GM23338 (cell line): ENCODE measurements at regions not wholly inside any gene's neighbourhood (a gene's known extent, or its start where the extent isn't known, plus 50 kb on each side); places are given as distances from the start of the nearest gene placed in this dataset.

ENCODE experiments used
- ATAC-seq: fragments of 200-7000 bp; cut with Tn5 transposase; 3 replicates; pipeline ENCODE4 v1.9.1; 2020
- DNase-seq: peaks from one replicate; pipeline ENCODE4 v3.0.0-alpha.2; 2015; ENCODE audit warnings: low spot score
- H2AFZ ChIP-seq: fragments of 200-600 bp; sonication (generic); 2 replicates; pipeline ENCODE4 v1.8.0; 2016; ENCODE audit warnings: antibody characterized with exemption, mild to moderate bottlenecking, moderate library complexity
- H3F3A ChIP-seq: fragments of 200-600 bp; sonication (generic); replicated peaks from 2 replicates; pipeline ENCODE4 v1.8.0; 2017; ENCODE audit warnings: antibody characterized with exemption, mixed run types, low read depth
- H3K27ac ChIP-seq: fragments of 200-600 bp; sonication (generic); 2 replicates; pipeline ENCODE4 v1.6.1; 2016; ENCODE audit warnings: low read depth
- H3K27me3 ChIP-seq: fragments of 200-600 bp; sonication (generic); 2 replicates; pipeline ENCODE4 v1.8.0; 2016; ENCODE audit warnings: mild to moderate bottlenecking, mixed run types, moderate library complexity; ENCODE audit not compliant: insufficient read depth
- H3K36me3 ChIP-seq: fragments of 200-600 bp; sonication (generic); 2 replicates; pipeline ENCODE4 v1.8.0; 2016; ENCODE audit warnings: mild to moderate bottlenecking; ENCODE audit not compliant: insufficient read depth
- H3K4me1 ChIP-seq: fragments of 200-600 bp; sonication (generic); 2 replicates; pipeline ENCODE4 v1.8.0; 2016; ENCODE audit warnings: mild to moderate bottlenecking, moderate library complexity; ENCODE audit not compliant: insufficient read depth
- H3K4me2 ChIP-seq: fragments of 200-600 bp; sonication (generic); 2 replicates; pipeline ENCODE4 v1.7.1; 2017; ENCODE audit warnings: mixed run types
- H3K4me3 ChIP-seq: fragments of 200-600 bp; sonication (generic); 2 replicates; pipeline ENCODE4 v1.6.1; 2016; ENCODE audit warnings: mixed run types
- H3K79me2 ChIP-seq: fragments of 200-600 bp; sonication (generic); replicated peaks from 2 replicates; pipeline ENCODE4 v1.8.0; 2017; ENCODE audit warnings: mild to moderate bottlenecking; ENCODE audit not compliant: insufficient read depth
- H3K9me2 ChIP-seq: fragments of 200-600 bp; sonication (generic); 2 replicates; pipeline ENCODE4 v1.8.0; 2017; ENCODE audit not compliant: insufficient read depth
- H4K20me1 ChIP-seq: fragments of 200-600 bp; sonication (generic); replicated peaks from 2 replicates; pipeline ENCODE4 v1.8.0; 2017; ENCODE audit warnings: mild to moderate bottlenecking; ENCODE audit not compliant: insufficient read depth
- H3K27ac Mint-ChIP-seq: 2 replicates; pipeline ENCODE4 v1.8.0; 2020; ENCODE audit warnings: inconsistent platforms, mild to moderate bottlenecking, moderate library complexity, mixed read lengths
- H3K27me3 Mint-ChIP-seq: 3 replicates; pipeline ENCODE4 v1.8.0; 2022; ENCODE audit warnings: low read depth, mild to moderate bottlenecking, moderate library complexity, mixed read lengths, inconsistent platforms; ENCODE audit not compliant: insufficient read depth, poor library complexity
- H3K36me3 Mint-ChIP-seq: 3 replicates; pipeline ENCODE4 v1.8.0; 2021; ENCODE audit warnings: low read depth, mild to moderate bottlenecking, inconsistent platforms, moderate library complexity, mixed read lengths
- H3K4me1 Mint-ChIP-seq: 3 replicates; pipeline ENCODE4 v1.8.0; 2020; ENCODE audit warnings: mild to moderate bottlenecking, inconsistent platforms, mixed read lengths
- H3K4me3 Mint-ChIP-seq: 3 replicates; pipeline ENCODE4 v1.8.0; 2021; ENCODE audit warnings: moderate library complexity, mild to moderate bottlenecking, inconsistent platforms, mixed read lengths
- H3K9me3 Mint-ChIP-seq: 3 replicates; pipeline ENCODE4 v1.8.0; 2020; ENCODE audit warnings: moderate library complexity, mild to moderate bottlenecking, inconsistent platforms, mixed read lengths
- ETS1 ChIP-seq: IDR thresholded peaks from 2 replicates; pipeline ENCODE4 v1.6.1; 2016; ENCODE audit warnings: antibody characterized with exemption
- EZH2phosphoT487 ChIP-seq: fragments of 200-600 bp; sonication (generic); IDR thresholded peaks from one replicate; pipeline ENCODE4 v1.8.1; 2018; ENCODE audit warnings: antibody characterized with exemption; ENCODE audit not compliant: unreplicated experiment
- JUNB ChIP-seq: IDR thresholded peaks from one replicate; pipeline ENCODE4 v1.6.1; 2016; ENCODE audit warnings: antibody characterized with exemption; ENCODE audit not compliant: unreplicated experiment
- NANOG ChIP-seq: IDR thresholded peaks from 2 replicates; pipeline ENCODE4 v1.6.1; 2016; ENCODE audit warnings: antibody characterized with exemption, borderline replicate concordance
- REST ChIP-seq: IDR thresholded peaks from one replicate; pipeline ENCODE4 v1.6.1; 2018; ENCODE audit warnings: antibody characterized with exemption; ENCODE audit not compliant: unreplicated experiment
- ZNF331 ChIP-seq: fragments of 250-450 bp; sonication (Bioruptor Pico); IDR thresholded peaks from 2 replicates; pipeline ENCODE4 v1.5.0; 2020; ENCODE audit warnings: low read depth, mild to moderate bottlenecking, moderate library complexity
- ZNF462 ChIP-seq: fragments of 250-450 bp; sonication (Bioruptor Pico); IDR thresholded peaks from 2 replicates; pipeline ENCODE4 v1.5.0; 2020; ENCODE audit warnings: mild to moderate bottlenecking, moderate library complexity

GRCh38 chr3:187997946-187998561 is 155.9 kb upstream of the LPP start:
- no peaks in the 10 kb centered on the region; the same call in 1 of the 2 replicates for H3K9me2 ChIP-seq
- Mint-ChIP-seq H3K4me3 (no peak overlapping the region), H3K4me1 (peaks cover 23% of the 10 kb centered on the region), H3K27me3 (peaks cover 3% of the 10 kb centered on the region), H3K36me3 (no peaks in the 10 kb centered on the region), H3K27ac (no peak overlapping the region), H3K9me3 (no peaks in the 10 kb centered on the region)
- DNase-seq (no peak), ATAC-seq (no peak)
- H3K27me3 ChIP-seq, result no peaks in the 10 kb centered on the region
- H3K4me3 ChIP-seq, result no peak overlapping the region
- no peaks in the 10 kb centered on the region for H3K79me2 ChIP-seq
- peak overlapping the region; percentile 38; the same call in 1 of the 2 replicates for H2AFZ ChIP-seq
- H3K4me2 ChIP-seq, result no peak overlapping the region
- H4K20me1 ChIP-seq, result no peaks in the 10 kb centered on the region
- no peaks in the 10 kb centered on the region for H3F3A ChIP-seq
- TF ChIP-seq ETS1 (no peak), JUNB (no peak), ZNF462 (CRISPR knock-in tag) (no peak), ZNF331 (no peak), REST (no peak), NANOG (no peak), EZH2phosphoT487 (no peak)
- H3K27ac ChIP-seq, result no peak overlapping the region
- H3K4me1 ChIP-seq, result peaks cover 29% of the 10 kb centered on the region
- H3K36me3 ChIP-seq, result no peaks in the 10 kb centered on the region
